GM13976 (cell line): ENCODE measurements at regions not wholly inside any gene's neighbourhood (a gene's known extent, or its start where the extent isn't known, plus 50 kb on each side); places are given as distances from the start of the nearest gene placed in this dataset.

Experiments used
- DNase-seq: peaks from one replicate; pipeline ENCODE4 v3.0.0; 2012; ENCODE audit warnings: low spot score
- in situ Hi-C: fragments of 300-500 bp; cut with MboI; formaldehyde crosslinking; loops from one replicate; pipeline ENCODE4 v1.12.0; 2022; ENCODE audit warnings: low sequenced_read_pairs, mixed read lengths, inconsistent platforms; ENCODE audit not compliant: unreplicated experiment
- TF ChIP-seq, protein P1 (sequence below): IDR thresholded peaks from 2 replicates; pipeline ENCODE4 v1.5.1; 2012; ENCODE audit warnings: borderline replicate concordance, mild to moderate bottlenecking; ENCODE audit not compliant: insufficient read depth; ENCODE audit errors: extremely low read depth, missing control alignments, control extremely low read depth

- no peak for DNase-seq
- in situ Hi-C loops = no loop called here
- TF ChIP-seq, protein P1, sequence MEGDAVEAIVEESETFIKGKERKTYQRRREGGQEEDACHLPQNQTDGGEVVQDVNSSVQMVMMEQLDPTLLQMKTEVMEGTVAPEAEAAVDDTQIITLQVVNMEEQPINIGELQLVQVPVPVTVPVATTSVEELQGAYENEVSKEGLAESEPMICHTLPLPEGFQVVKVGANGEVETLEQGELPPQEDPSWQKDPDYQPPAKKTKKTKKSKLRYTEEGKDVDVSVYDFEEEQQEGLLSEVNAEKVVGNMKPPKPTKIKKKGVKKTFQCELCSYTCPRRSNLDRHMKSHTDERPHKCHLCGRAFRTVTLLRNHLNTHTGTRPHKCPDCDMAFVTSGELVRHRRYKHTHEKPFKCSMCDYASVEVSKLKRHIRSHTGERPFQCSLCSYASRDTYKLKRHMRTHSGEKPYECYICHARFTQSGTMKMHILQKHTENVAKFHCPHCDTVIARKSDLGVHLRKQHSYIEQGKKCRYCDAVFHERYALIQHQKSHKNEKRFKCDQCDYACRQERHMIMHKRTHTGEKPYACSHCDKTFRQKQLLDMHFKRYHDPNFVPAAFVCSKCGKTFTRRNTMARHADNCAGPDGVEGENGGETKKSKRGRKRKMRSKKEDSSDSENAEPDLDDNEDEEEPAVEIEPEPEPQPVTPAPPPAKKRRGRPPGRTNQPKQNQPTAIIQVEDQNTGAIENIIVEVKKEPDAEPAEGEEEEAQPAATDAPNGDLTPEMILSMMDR = no peak
These were observed 117.3 kb upstream of the FAT3 start for GRCh38 chr11:92107331-92107730.

DNA sequence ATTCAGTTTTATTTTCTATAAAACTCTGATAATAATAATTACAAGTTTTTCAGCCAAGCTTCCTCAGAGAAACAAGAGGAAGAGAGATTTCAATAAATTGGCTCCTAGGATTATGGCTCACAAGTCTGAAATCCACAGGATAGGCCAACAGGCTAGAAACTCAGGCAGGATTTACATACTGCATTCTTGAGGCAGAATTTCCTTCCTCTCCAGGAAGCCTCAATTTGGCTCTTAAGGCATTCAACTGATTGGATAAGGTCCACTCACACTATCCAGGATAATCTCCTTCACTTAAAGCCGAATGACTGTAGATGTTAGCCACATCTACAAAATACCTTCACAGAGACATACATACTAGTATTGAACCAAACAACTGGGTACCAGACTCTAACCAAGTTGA is 120.3 kb upstream of the FAT3 start:
- TF ChIP-seq, protein P1 = no peak
- in situ Hi-C loops = no loop called here

DNA sequence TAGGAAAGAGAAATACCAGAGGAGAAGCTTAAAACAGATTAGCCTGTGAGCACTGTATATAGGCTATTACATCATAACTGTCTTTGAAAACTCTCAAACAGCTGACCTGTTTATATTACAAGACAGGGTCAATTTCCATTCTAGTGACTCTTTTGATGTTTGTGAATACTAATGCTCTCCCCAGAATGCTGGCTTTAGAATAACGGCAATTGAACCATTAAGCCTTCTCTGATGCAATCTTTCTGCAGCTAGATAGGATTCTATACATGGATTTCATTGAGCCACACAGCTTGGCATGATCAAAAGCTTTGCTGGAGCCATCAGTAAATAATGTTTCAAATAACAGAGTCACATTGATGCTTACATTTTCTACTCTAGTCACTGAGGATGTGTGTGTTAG is 122.7 kb upstream of the FAT3 start:
- DNase-seq = no peak
- in situ Hi-C loops = no loop called here
- TF ChIP-seq, protein P1 = no peak

More for the DNA sequence above, 120.3 kb upstream of the FAT3 start:
- DNase-seq = no peak

- DNase-seq = no peak
- TF ChIP-seq, protein P1 = no peak
- in situ Hi-C loops = no loop called here
These were observed 125.4 kb upstream of the FAT3 start for GRCh38 chr11:92099183-92099582.

GRCh38 chr11:92098172-92098571 is 126.4 kb upstream of the FAT3 start:
- in situ Hi-C loops = no loop called here

DNA sequence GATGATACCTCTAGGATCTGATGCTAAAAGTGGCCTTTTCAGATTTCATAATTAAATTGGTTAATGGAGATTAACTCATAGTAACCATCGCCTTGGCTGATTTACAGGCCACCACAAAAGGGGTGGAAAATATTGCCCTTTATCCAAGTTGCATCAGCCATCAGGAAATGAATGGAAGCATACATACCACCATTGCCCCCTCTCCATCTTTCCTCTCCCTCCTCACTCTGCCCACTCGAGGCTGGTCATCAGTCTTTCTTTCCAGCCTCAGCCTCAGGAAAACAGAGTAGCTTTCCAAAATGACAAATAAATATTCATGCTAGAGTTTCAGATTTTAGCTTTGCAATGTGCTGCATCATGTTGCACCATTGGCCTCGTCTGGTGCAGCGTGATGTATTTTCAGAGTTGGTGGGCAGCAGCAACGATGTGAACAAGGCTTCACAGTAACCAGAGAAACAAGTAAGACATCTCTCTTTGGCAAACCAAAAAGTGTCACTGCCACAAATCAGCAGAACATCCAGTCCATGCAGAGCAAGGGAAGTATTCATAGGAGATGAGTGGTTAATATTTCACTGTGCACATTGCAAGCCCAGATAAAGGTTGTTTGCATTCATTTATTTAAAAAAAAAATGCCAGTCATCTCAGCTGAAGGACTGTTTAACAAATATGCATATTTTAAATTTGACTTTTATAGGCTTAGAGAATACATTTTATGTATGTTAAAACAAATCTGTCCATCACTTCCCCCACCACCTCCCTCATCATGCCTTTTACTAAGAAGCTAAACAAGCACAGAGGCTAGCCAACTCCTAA is 136.7 kb upstream of the FAT3 start:
- TF ChIP-seq, protein P1 = no peak
- in situ Hi-C loops = no loop called here
- no peak for DNase-seq

More at GRCh38 chr11:92098172-92098571, 126.4 kb upstream of the FAT3 start:
- TF ChIP-seq, protein P1 = no peak
- DNase-seq = no peak
